Activated T-cell treated with anti-CD3 and anti-CD28 coated beads for 4 hours (primary cell): ENCODE measurements at regions not wholly inside any gene's neighbourhood (a gene's known extent, or its start where the extent isn't known, plus 50 kb on each side); places are given as distances from the start of the nearest gene placed in this dataset.
"Not testable (repeated sequence)": the region's sequence is repeated elsewhere in the genome, so short reads cannot be mapped to it uniquely, and the experiment has no call there.

Experiments
- DNase-seq: peaks from one replicate; pipeline ENCODE4 v3.0.0-alpha.2; 2020

GRCh38 chr7:16130111-16131110, 290.9 kb downstream of the CRPPA start:
- DNase-seq: no peak

- DNase-seq: no peak
These were observed 291.8 kb downstream of the CRPPA start for GRCh38 chr7:16129431-16130110.

DNA sequence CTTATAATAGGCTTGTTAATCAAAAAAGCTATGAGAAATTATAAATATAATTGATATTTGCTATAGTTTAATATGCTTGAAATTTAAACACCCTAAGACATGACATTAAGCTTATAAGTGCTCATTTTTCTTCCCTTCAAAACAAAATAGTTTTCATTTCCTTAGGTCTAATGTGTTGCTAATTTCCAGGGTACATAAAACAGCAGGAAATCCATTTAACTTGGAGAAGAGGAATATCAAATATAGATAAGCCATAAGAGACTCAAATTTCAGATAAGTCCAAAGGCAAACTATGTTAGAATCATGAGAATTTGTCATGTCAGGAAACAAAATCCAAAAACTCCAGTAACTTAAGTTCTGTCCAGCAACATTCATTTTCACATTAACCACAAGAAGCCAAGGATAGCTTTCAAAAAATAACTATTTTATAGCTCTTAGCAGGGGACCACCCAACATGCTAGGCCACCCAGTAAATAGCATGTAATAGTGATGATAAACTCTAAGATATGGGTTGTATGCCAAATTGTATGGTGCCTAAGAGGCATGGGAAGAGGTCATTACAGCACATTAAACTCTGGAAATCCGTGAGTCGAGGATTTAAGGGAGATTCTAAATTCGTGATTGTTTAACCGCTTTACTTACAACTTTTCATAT, 298.1 kb downstream of the CRPPA start:
- no peak for DNase-seq

GRCh38 chr7:16121876-16122390, 299.4 kb downstream of the CRPPA start:
- no peak for DNase-seq

DNA sequence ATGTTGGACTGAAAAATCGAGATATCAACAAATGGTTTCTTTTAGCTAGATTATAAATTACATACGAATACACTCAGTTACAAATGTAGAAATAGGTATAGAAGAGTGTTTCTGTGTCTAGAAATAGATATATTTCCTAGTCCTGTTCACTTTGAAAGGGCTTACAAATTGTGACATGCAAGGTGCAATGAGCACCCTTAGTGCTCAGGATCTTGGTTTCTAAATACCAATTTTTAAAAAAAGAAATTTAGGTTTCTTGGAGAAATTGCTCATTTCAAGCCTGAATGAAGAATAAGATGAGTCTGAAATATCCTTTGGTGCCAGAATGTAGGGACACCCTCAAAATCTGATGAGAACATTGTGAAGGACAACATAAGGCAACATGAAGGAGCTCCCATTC, 306.0 kb downstream of the CRPPA start:
- DNase-seq: no peak

DNA sequence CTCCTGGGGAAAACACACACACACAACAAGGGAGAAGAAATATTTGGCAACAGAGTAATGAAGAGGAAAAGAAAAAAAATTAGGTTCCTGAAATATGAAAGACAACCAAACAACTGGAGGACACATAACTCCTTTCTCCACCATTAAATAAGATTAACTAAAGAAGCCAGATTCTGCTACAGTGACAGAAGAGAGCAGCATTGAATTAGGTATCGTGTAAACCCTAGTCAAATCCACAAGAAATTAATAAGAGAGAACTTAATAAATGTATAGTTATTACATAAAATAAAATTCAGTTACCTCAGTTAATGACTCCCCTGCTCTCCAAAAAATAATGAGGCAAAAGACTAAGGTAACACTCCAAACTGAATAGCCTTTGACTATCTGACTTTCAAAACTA, 306.7 kb downstream of the CRPPA start:
- DNase-seq: no peak

DNA sequence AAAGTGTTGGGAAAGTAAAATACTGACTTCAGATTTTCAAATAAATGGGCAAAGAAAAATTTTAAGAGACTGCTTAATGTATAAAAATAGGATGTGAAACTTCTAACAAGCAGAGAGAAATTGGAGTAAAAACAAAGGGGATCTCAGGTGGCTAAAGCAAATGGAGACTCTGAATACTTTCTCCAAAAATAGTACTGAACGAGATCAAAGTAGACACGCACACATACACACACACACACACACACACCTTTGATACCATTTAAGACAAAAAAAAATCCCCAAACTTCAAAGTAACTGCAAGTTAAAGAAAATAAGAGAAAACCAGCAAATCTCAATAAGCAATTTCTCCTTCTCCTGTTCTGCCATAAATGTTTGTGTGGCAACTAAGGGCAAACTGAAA, 307.3 kb downstream of the CRPPA start:
- DNase-seq: no peak

DNA sequence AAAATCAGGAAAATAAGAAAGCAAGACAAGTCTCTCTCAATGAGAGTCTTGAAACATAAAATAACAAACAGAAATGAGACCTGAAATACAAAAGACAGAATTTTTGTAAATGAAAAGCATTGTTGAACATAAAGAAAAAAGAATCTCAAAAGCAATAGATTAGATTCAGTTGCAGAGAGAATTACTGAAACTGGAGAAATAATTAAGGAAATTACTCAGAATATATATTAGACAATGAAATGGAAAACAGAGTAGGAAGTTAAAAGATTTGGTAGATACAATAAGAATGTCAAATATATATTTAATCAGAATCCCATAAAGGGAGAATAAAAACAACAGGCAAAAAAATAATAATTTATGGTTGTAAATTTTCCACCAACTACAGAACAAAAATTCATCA, 308.3 kb downstream of the CRPPA start:
- DNase-seq: no peak

DNA sequence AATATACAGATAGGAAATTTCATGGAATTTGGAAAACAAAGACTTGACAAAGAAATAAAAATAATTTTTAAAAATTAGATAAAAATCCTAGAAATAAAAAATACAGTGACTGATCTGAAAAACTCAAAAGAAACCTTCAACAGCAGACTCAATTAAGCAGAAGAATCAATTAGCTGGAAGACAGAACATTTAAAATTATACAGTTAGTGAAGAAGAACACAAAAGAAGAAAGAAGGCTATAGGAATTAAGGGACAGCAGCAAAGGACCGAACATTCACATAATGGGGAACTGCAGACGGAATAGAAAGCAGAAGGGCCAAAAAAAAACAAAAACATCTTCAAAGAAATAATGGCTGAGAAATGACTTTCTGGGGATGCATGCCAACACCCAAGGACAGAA, 314.5 kb downstream of the CRPPA start:
- no peak for DNase-seq

- DNase-seq: no peak
These were observed 315.0 kb downstream of the CRPPA start for GRCh38 chr7:16106300-16106699.

DNA sequence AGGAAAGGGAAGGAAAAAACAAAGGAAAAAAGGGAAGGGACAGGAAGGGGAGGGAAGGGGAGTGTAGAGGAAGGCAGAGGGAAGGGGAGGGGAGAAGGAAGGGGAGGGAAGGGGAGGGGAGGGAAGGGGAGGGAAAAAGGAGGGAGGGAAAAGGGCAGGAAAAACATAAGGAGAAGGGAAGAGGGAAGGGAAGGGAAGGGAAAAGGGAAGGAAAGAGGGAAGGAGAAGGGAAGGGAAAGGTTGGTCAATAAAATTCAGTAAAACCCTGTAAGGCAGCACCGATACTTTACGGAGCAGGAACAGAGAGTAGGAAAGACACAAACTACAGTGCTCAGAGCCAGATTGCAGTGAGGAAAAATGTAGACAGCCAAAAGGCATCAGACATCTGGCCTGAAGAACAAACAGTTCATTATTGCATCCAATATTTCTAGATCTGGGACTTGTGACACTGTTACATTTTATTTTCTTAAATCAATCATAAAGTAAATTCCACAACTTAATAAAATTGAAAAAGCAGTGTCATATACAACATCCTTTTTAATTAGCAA, 322.0 kb downstream of the CRPPA start:
- no peak for DNase-seq

DNA sequence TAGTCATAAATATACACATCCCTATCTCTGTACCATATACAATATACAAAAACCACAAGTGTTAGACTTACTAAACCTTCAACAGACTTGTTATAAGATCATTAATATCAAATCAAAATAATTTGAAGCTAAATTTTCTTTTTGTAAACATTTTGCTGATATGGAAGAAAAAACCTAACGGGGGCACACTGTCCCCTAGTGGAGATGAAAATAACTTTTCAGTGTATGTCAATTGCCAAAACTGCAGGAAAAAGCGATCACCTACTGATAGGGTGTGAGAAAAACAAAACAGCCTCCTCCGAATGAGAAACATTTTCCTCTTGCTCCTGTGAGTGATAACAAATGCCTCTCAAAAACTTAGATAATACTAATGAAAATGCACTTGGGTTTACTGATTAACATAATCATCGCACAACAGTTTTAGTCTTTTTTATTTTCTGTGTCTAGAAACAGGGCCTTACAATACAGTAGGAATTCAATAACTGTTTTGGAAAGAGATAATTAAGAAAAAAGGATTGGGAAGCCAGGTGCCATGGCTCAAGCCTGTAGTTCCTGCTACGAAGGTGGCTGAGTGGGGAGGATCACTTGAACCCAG, 322.7 kb downstream of the CRPPA start:
- no peak for DNase-seq

- no peak for DNase-seq
These were observed 323.3 kb downstream of the CRPPA start for GRCh38 chr7:16098058-16098457.

GRCh38 chr7:16095171-16095950, 326.0 kb downstream of the CRPPA start:
- no peak for DNase-seq

GRCh38 chr7:16094651-16095050, 326.7 kb downstream of the CRPPA start:
- no peak for DNase-seq

DNA sequence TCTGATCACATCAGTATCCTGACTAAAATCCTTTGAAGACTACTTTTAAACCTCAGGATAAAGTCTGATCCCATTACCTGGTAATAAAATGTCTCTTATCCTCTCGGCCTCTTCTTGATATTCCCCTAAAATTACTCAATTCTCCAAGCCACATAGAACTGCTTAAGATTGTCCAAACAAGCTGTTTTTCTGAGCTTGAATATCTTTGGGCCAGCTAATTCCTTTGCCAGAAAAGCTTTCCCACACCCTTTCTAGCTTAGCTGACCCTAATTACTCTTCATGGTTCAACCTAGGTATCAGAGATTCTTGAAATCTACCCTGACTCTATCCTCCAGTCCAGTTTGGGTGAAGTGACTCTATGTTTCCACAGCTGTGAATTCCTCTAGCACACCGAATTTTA, 328.6 kb downstream of the CRPPA start:
- DNase-seq: no peak

DNA sequence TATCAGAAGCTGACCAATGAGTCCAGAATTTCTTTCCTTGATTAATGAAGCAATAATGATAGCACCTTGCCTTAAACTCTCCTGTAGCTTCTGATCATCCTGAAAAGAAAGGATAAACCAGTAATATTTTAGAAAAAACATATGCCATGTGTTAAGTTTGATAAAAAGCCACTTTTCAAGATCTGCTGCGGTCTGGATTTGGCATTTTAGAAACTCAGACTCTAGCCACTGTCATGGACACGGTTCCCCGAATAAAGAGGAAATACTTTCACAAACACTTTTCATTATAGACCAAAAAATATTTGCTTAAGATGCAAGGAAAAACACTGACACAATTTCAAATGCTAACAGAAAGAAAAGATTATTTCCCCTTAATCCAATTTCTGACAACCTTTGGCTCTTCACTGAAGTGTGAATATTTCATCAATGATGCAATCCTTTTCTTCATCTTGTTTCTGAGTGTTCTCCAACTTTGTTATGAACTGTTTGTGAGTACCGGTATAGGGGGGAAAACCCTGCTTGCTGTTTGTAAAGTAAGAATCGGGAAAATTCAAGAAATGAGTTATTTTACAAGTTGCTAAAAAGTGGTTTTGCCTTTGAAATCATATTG, 329.5 kb downstream of the CRPPA start:
- no peak for DNase-seq

DNA sequence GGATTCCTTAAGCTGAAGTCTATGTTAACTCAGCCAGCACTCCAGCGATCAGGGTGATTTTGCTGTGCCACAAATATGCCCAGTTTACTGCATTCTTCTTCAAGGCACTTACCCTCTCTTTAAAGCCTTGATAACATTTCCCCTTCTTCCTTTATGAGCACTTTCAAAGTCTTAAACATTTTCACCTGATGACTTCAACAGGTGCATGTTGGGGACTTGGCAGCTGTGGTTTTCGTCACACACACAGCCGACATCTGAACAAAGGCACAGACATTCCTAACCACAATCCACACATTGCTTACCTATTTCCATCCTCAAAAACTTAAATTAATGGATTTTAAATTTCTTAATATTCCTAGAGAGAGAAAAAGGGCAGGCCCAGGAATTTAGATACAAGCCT, 331.5 kb downstream of the CRPPA start:
- no peak for DNase-seq

- no peak for DNase-seq
These were observed 332.1 kb downstream of the CRPPA start for GRCh38 chr7:16089191-16089590.

- no peak for DNase-seq
These were observed 334.6 kb downstream of the CRPPA start for GRCh38 chr7:16086743-16087142.

DNA sequence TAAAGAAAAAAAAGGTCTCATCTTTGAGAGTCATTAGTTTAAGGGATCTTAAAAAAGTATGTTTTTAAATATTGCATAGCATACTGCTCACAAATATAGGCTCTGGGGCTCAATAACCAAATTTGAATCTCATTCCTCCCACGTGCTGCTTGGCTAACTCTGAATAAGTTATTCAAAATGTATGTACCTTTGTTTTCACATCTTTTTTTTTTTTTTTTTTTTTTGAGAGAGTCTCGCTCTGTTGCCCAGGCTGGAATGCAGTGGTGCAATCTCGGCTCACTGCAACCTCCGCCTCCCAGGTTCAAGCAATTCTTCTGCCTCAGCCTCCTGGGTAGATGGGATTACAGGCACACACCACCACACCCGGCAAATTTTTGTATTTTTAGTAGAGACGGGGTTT, 335.6 kb downstream of the CRPPA start:
- DNase-seq: not testable (repeated sequence)
